ENCODE measurements at regions not wholly inside any gene's neighbourhood (a gene's known extent, or its start where the extent isn't known, plus 50 kb on each side); places are given as distances from the start of the nearest gene placed in this dataset.
"Not testable (repeated sequence)": the region's sequence is repeated elsewhere in the genome, so short reads cannot be mapped to it uniquely, and the experiment has no call there.

- DNase-seq (ENCODE audit: low read depth): no peak
These were observed 489.6 kb upstream of the MIR17HG start for GRCh38 chr13:90857921-90858320.

- no peak for DNase-seq (ENCODE audit: low read depth)
These were observed 481.5 kb upstream of the MIR17HG start for GRCh38 chr13:90866006-90866405.

- peak; percentile 56 for DNase-seq (ENCODE audit: low read depth)
These were observed 480.2 kb upstream of the MIR17HG start for GRCh38 chr13:90867336-90867683.

GRCh38 chr13:90868321-90868920, 479.1 kb upstream of the MIR17HG start:
- DNase-seq (ENCODE audit: low read depth): peak; percentile 4

DNA sequence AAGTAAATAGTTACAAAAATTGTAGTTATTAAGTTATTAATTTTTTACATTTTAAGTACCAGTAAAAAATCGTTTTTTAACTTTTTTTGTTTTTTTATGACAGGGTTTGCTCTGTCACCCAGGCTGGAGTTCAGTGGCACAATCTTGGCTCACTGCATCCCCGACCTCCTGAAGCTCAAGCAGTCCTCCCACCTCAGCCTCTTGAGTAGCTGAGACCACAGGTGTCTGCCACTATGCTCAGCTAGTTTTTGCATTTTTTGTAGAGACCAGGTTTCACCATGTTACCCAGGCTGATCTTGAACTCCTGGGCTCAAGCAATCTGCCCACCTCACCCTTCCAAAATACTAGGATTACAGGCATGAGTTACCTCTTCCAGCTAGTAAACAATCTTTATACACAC, 477.9 kb upstream of the MIR17HG start:
- DNase-seq (ENCODE audit: low read depth): no peak

- DNase-seq (ENCODE audit: low read depth): no peak
These were observed 474.9 kb upstream of the MIR17HG start for GRCh38 chr13:90872491-90873025.

DNA sequence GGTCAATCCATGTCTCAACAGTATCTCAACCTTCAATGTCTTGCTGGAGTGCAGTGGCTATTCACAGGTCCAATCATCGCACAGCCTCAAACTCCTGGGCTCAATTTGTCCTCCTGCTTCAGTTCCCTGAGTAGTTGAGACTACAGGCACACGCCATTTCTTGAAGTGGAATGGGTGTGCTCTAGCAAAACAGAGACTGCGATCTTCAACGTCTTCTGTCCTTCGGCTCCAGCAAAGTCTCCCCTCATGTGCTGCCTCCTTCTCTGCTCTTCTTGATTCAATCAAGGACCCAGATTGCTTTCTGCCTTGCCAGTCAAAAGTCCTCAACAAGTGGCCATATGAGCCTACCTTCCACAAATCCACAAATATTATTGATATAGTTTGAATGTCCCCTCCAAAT, 466.7 kb upstream of the MIR17HG start:
- DNase-seq (ENCODE audit: low read depth): no peak

DNA sequence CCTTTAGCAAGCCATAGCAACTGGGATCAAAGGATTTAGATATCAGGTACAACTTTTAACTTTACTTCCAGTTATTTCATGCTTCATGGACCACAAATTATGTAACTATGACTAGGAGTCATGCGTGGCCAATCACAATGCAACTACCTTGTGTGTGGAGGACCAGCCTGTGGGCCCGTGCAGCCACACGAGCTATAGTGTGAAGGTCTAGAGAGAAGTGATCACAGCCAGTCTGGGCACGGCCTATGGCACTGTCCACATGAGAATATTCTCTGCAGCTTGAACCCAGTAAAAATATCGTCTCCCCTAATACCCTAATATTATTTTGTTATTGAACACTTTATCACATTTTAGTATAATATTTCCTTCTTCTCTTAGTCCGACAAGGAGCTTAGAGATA, 464.9 kb upstream of the MIR17HG start:
- no peak for DNase-seq (ENCODE audit: low read depth)

GRCh38 chr13:90883592-90883991, 463.9 kb upstream of the MIR17HG start:
- no peak for DNase-seq (ENCODE audit: low read depth)

- no peak for DNase-seq (ENCODE audit: low read depth)
These were observed 463.4 kb upstream of the MIR17HG start for GRCh38 chr13:90884066-90884465.

GRCh38 chr13:90889906-90890834, 457.3 kb upstream of the MIR17HG start:
- DNase-seq (ENCODE audit: low read depth): no peak

- no peak for DNase-seq (ENCODE audit: low read depth)
These were observed 456.2 kb upstream of the MIR17HG start for GRCh38 chr13:90891329-90891728.

DNA sequence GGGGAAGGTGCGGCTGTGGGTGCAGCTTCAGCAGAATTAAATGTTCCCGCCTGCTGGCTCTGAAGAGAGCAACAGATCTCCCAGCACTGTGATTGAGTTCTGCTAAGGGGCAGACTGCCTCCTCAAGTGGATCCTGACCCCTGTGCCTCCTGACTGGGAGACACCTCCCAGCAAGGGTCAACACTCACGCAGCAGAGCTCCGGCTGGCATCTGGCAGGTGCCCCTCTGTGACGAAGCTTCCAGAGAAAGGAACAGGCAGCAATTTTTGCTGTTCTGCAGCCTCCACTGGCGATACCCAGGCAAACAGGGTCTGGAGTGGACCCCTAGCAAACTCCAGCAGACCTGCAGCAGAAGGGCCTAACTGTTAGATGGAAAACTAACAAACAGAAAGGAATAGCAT, 454.3 kb upstream of the MIR17HG start:
- DNase-seq (ENCODE audit: low read depth): not testable (repeated sequence)

- no peak for DNase-seq (ENCODE audit: low read depth)
These were observed 451.5 kb upstream of the MIR17HG start for GRCh38 chr13:90896002-90896401.

GRCh38 chr13:90898811-90899210, 448.7 kb upstream of the MIR17HG start:
- no peak for DNase-seq (ENCODE audit: low read depth)

DNA sequence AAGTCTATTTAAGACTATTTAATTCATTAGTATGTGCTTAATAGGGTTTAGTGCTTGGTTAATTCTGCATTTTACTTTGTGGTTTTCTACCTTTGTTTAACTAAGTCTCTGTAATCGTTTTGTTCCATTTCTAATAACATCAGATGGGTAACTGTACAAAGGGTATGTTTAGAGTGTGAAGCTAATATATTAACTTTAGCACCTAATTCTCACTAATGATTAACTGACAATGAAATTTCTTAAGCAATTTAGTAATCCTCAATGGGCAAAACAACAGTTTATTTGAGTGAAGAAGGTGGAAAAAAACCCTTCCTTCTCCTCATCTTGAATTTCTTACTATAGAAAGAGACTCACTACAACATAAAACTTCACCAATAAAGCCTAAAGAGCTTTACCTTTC, 448.1 kb upstream of the MIR17HG start:
- DNase-seq (ENCODE audit: low read depth): no peak

GRCh38 chr13:90902255-90902654, 445.2 kb upstream of the MIR17HG start:
- DNase-seq (ENCODE audit: low read depth): no peak

- DNase-seq (ENCODE audit: low read depth): no peak
These were observed 440.9 kb upstream of the MIR17HG start for GRCh38 chr13:90906554-90906953.

DNA sequence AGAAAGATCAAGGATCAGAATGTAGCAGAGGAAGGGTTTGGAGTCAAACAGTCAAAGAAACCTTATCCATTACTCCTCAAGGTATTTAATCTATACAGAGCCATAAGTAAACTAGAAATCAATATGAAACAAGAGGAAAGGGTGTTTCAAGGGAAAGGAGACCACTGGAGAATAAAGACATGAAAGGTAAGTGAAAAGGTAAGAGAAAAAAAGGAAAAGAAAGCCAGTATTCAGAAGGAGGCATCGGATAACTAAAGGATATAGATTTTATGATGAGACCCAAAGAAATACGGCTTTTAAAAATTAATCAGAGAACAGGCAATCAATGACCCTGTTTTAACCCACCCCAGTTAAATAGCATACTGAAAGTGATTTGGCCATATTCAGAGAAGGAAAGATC, 438.7 kb upstream of the MIR17HG start:
- DNase-seq (ENCODE audit: low read depth): no peak

GRCh38 chr13:90910018-90910639, 437.4 kb upstream of the MIR17HG start:
- no peak for DNase-seq (ENCODE audit: low read depth)

DNA sequence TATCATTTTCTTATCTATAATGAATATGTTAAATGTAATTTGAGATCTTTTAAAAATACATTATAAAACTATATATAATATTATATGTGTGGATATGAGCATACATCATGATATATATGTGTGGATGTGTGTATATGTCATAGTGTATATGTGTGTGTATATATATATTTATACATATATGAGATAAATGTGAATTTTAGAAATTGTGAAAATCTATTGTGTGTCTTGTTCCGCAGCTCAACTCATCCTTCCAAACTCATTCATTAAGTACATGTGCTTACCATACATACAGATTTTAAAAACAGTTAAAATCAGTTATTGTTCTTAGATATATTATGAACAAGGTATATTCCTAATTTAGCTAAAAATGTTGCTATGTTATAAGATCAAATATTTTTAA, 435.2 kb upstream of the MIR17HG start:
- DNase-seq (ENCODE audit: low read depth): no peak

DNA sequence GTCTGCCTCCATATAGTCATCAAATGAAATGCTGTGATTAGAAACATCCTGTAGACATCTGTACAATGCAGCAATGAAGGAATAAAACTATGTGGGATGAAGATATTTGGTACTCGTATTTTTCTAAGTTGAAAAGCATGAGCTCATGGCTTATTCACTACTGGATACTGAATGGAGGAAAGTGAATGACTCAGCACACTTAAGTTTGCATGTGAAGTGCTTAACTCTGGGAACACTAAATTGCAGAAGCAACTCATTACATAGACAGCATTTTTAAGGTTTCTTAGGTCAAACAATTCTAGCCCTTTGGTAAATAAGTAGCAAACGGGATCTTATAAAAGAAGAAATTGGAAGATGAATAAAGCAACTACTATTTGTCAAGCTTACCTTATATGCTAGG, 429.0 kb upstream of the MIR17HG start:
- DNase-seq (ENCODE audit: low read depth): peak; percentile 5

- no peak for DNase-seq (ENCODE audit: low read depth)
These were observed 428.3 kb upstream of the MIR17HG start for GRCh38 chr13:90919153-90919552.

Measured in M059J (cell line).